Mucosa of gallbladder (tissue), 1 donor: ENCODE measurements at regions not wholly inside any gene's neighbourhood (a gene's known extent, or its start where the extent isn't known, plus 50 kb on each side); places are given as distances from the start of the nearest gene placed in this dataset.

ENCODE experiments used
- DNase-seq: peaks from one replicate; pipeline ENCODE4 v3.0.0-alpha.2; 2020; ENCODE audit warnings: low spot score
- donor health status: DM: no; HTN: no; CAD: no.

DNA sequence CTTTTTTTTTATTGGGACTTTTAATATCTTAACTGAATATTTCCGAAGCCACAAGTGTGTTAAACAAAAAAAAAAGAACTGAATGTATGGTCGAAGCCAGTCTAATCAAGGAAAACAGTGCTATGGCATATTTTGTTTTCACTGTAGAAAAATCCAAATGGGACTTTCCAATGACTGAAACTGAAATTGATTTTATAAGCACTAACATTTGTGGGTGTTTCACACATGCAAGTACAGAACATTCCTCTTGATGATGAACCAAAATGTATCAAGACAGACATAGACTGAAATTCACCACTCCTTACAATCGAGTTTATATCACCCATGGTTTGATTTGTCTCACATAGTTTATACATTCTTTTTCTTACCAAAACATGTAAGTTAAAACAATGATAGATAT, 1026.8 kb downstream of the CDH18 start:
- DNase-seq = no peak

DNA sequence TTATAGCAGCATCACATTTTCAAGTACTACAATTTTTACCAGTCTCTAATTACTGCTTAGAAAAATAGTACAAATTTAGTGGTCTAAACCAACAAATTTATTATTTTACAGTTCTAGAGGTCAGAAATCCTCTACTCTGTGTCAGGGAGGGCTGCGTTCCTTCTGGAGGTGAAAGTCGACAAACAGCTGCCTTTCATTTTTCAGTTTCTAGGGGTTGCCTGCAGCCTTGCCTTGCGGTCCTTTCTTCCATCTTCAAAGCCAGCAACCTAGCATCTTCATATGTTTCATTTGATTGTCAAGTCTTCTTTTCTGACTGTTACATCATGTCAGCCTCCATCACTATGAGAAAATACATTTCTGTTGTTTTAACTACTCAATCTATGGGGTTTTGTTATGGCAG, 1022.1 kb downstream of the CDH18 start:
- no peak for DNase-seq

DNA sequence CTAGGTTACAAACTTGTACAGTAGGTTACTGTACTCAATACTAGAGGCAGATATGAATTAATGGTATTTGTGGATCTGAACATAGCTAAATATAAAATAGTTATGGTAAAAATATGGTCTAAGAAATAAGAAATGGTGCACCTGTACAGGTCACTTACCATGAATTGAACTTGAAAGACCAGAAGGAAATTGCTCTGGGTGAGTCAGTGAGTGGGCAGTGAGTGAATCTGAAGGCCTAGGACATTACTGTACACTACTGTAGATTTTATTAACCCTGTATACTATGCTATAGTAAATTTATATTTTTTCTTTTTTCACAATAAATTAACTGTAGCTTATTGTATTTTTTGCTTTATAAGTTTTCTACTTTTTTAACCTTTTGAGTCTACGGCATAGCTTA, 1020.4 kb downstream of the CDH18 start:
- DNase-seq = no peak

DNA sequence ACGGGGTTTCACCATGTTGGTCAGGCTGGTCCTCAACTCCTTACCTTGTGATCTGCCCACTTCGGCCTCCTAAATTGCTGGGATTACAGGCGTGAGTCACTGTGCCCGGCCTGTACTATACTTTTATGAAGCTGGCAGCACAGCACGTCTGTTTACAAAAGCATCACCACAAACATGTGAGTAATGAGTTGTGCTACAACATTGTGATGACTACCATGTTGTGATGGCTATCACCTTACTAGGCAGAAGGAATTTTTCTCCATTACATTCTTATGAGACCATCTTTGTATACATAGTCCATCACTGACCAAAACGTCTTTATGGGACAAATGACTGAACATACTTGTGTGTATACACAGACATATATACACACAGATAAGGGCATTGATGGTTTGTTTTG, 1019.0 kb downstream of the CDH18 start:
- DNase-seq = no peak

DNA sequence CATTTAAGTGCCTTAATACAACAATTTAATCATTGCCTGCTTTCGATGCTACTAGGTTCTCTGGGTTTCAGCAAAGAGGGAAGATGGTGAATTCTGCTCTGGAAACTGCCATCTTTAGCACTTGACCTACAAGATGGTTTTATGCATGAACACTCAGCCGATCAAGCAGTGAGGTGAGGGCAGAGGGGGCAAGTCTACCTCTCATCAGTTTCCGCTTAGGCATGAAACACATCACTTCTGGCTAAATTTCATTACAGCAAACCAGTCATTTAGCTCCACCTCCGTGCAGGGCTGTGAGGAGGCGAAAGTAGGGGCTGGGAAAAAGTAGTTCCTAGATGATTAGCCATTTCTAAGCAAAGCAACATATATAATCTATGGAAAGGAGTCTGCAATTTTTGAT, 1018.0 kb downstream of the CDH18 start:
- no peak for DNase-seq

DNA sequence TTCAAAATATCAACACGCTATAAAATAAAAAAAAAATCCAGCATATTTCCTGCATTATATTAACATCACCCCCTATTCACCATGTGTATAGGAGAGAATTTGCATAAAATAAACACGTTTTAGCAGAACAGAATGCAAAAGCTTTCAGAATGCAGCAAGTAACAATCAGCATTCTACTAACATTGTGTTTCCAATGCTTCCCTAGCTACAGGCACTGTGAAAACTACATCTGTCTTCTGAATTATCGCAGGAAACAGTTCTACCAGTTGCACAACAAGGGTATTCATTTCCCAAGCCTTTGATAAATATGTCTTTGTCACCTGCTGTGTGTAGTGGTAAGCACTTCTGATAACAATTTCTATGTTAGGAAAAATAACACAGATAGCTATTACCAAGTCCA, 1015.8 kb downstream of the CDH18 start:
- DNase-seq = no peak

DNA sequence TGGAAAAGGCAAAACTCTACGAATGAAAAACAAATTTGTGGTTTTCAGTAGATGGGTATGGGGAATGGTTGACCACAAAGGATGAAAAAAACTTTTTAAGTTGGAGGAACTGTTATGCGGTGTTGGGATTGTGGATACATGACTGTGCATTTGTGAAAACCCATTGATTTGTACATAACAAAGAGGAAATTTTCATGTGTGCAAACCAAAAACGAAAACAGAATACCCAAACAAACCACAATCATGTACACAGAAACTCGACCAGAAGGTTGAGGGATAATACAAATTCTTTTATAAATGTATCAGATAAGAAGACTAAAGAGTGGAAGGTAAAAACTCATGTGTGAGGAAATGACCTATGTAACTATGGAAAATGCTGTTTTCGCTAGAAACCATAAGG, 1012.4 kb downstream of the CDH18 start:
- no peak for DNase-seq

DNA sequence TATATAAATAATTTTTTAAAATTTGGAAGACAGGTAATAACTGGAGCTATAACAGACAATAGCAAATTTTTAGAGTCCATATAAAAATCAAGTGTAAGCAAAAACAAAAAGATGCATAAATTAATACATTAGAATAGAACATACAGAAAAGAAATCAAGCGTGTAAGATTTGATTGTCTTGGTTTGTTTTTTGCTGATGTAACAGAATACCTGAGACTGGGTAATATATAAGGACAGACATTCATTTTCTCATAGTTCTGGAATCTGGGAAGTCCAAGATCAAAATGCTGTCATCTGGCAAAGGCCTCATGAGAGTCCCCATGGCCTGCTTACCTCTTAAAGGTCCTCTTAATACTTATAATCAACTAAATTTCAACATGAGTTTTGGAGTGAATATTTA, 1010.1 kb downstream of the CDH18 start:
- DNase-seq = no peak

DNA sequence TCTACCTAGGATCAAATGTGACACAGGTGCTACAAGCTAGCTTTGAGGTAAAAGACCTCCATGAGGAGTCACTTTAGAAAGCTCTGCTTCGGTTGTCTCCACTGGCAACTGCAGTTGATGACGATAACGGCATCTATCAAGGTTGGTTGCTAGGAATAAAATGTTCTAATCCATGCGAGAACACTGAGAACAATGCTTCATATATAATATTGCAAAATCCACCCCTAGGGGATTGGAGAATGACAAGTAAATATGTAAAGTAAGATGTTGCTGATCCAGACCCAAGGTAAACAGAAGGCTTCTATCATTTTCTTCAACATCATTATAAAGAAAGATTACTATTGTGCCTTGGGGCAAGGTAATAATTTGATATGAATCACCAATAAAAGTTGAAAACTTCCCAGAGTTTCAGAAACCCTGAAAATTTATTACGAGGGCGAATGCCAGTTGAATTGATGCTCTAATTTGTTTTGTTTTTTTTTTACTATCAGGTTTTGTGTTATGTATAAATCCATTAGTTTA, 1003.4 kb downstream of the CDH18 start:
- DNase-seq = no peak

DNA sequence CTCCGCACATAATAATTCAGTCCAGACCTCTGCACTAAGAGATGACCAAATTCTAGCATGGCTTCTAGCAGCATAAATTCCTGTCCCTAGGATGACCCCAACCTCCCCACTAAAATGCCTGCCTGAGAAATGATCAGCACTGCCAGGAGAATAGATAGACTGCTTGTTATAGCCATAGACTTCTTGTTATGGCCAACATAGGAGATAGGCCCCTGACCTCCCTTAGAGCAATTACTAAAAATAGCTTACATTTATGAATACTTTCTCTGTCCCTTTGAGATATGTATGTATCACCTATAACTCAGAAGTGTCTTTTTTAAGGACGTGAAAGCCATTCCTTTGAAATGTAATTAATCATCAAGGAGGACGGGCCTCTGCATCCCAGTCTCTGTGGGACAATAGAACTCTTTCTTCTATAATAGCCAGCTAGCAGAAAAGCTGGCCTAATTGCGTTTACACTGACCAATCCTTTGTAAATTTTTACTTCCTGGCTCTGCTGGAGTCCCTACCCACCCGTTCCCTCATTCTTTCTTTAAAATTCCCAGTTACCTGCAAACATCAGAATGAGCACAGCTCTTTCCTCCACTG, 1002.7 kb downstream of the CDH18 start:
- DNase-seq = no peak

DNA sequence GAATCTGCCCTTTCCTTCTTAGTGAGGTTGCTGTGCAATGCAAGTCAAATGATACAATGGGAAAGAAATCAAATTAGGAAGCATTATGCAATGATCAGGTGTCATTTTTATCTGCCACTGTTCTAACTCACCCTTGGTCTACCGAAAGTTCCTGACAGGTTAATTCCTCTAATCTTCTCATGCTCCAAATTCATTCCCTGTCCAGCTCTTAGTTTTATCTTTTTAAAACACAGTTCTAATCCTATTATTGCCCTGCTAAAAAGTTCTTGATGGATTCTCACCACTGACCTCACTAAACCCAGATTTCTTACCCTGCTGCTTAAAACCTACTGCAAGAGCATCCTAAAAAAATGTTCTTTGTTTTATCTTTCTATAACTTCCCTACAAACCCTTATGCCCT, 1000.9 kb downstream of the CDH18 start:
- DNase-seq = no peak

DNA sequence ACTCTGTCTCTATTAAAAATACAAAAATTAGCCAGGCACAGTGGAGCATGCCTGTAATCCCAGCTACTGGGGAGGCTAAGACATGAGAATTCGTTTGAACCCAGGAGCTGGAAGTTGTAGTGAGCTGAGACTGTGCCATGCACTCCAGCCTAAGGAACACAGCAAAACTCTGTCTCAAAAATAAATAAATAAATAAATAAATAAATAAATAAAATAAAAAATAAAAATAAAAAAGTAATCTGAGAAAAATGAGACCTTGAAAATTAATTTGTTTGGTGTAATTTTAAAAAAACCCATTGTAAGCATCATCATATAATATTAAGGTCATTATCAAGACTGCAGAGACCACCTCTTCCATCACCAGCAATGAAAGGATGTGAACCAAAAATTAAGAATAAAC, 997.1 kb downstream of the CDH18 start:
- no peak for DNase-seq

DNA sequence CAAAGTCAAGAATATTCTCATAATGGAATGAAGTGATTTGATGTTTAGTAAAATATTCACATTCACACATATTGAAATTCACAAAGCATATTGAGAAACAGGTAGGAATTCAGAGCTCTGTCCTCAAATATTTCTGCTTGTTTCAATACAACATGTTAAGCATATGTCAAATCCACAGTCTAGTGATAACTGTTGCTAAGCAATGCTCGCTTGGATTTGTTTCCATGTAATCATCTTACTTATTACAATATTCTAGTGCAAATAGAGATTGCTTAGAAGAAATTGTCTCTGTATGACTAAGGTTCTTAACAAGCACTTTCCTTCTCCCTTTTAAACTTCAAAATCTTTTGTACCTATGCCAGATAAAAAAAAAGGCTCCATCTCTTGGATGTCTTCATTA, 995.7 kb downstream of the CDH18 start:
- no peak for DNase-seq

DNA sequence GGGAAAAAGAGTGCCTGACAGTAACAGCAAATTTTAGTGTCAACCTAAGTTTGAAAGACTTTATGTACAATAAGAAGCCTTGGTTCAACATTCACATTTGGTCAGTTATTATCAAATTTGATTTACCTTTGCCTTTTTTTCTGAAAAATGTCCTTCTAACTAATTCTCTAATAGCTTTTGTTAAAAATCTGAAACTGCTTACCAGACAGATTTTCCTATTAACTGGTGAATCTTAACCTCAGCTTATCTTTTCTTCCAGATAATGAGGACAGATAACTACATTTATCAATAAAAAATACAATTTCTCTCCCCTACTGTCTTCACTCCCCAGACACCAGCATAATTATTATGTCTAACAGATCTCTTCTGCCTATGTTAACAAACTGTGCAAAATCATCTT, 988.5 kb downstream of the CDH18 start:
- no peak for DNase-seq

DNA sequence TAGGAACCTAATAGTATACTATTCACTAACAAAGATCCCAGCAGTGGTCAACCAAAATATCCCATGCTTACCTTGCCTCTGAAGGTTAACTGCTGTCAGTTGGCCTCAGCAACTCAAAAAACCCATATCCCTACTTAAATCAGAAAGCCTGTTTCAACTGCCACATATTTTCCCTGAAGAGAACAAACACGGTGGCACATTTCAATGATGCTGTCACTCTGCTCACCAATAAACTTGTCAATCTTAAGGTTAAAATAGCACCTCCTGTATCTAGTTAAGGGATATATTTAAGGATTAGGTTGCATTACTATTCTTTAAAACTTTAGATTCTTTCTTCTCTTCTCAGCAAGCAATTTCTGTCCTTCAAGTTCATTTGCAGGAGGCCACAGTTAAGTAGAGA, 986.9 kb downstream of the CDH18 start:
- no peak for DNase-seq

DNA sequence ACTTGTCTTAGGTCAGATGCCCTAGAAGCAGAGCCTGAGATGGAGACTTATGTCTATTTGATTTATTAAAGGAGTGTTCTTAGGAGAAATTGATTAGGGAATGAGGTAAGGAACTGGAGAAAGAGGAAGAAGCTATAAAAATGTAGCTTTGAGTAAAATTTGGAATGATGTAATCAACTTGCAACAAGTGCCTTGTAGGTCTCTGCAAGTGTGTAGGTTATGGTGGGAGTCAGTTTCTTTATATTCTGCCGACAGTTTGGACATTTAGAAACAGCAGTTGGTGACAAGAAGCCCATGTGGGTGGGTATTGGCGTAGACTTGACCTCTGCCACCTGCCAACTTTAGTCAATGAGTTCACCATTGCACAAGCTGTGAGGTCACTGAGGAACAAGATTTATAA, 986.5 kb downstream of the CDH18 start:
- no peak for DNase-seq

DNA sequence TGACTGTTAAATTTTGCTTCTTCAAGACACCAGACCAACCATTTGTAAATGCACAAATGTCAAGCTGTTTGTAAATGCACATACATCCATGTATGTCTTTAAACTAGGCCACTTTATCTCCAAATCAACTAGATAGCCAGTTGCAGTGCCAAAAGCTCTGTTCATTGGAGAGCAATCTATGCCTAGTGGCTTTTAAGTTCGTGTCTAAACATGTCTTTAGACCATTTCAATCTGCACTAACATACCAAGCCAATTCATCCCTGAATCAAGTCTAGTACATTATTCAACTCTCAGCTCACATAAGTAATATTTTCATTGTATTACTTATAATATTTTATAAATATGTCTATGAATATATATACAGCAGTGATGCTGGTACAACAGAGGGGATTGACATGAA, 985.9 kb downstream of the CDH18 start:
- DNase-seq = no peak

DNA sequence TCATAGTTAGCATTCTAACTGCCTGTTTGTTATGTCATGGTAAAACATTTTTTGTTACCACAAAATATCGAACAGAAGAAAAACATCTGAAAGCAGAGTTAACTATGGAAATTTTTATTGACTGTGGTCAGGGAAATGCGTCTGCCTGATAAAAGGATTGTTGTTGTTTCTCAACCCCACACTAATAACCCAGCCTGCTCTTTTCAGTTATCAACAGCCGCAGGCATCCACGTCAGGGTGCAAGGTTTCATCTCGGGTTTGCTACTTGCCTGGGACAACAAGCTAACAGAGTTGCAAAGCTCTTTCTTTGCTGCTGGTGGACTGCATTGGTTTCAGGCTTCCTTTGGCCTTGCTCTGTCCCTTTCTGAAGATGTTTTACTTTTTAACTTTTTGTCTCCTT, 969.2 kb downstream of the CDH18 start:
- DNase-seq = no peak

DNA sequence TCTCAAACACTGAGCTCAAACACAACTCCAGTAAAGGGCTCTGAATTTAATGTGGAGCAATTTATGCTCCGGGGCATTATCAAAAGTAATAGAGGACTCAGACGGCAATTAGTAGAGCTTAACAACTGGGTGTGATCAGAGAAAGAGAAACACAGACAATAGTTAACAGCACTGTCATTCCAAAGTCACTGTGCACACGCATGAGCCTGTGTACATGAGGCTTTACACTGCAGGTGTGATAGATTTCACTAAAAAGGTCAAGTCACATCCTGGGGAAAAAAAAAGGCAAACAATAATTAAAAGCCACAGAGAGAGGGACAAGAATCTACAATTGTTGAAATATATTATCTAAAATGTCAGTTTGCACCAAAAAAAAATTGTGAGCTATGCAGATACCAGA, 956.5 kb downstream of the CDH18 start:
- no peak for DNase-seq

DNA sequence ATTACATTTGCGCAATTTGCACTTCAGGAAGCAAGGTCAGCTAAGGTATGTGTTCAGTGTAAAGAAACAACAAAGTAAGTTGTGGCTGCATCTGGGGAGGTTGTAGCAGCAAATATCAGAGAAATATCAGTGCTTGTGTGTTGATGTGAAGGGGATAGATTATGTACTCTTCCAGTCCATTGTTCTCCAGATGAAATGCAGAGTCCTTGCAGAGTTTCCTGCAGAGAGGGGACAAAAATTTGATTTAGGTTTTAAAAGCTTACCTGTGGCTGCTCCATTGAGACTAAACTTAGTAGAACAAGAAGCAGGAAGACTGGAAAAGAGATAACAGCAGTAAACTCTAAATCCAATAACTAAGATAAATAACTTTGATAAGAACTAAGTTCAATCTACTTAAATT, 952.2 kb downstream of the CDH18 start:
- DNase-seq = no peak

DNA sequence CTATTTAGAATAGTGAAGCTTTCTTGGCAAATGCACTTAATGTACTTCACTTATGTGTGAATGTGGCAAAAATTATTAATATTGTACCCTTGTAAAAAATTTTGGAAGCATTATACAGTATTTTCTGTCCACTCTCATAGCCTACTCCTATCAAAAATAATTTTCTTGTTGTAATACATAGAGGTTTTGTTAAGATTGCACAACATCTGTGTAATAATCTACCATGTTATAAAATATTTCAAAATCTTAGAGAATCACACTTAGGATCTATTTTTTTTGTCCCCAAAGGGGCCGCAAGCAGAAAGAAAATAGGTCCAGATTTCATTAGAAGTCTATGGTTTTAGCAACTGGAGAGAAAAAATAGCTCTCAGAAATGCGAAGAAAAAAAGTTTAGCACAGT, 945.9 kb downstream of the CDH18 start:
- no peak for DNase-seq

DNA sequence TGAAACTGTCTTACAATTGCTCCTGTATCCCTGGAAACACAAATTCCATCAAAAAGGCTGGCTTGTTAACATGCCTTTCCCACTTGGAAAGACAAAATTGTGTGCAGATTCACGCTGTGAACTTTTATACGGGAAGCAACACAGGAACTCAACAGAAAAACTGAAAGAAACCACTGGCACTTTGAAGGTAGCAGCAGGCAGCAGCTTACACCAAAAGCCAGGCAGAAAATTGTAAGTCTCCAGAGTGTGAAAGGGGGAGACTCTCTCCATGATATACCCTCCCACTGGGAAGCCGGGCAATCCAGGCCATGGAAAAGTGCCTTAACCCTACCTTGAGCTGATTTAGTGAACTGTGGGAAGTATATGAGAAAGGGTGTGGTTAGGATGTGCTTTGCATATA, 943.7 kb downstream of the CDH18 start:
- no peak for DNase-seq

DNA sequence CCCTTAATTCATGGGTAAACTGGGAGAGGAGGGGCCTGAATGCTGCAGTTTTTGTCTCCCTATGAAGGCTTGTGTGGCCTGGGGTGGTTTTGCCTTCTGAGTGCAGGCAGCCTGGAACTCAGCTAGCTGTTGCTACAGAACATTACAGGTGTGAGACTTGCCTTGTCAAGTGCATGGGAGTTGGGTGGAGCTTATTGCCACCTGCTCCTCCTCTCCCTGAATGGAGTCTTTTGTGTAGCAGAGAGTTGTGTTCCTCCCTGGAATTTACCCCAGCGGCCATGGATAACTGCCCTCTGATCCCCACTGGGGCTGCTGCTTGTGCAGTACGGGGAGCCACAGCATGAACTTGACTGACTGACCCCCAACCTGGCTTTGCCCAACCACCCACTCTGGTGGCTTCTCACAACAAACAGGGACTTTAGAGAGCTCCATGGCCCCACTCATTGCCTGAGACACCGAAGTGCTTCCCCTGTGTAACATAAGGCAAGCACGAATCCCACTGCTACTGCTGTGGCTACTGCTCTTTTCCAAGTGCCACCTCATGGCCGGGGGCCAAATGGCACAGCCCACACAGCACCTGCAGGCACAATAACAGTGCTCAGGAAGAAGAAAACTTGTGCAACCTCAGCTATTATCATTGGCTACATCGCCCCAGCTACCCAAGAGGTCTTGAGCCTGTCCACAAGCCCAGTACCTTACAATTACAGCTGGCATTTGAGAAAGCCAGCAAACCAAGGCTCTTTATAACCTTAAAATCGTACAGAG, 942.9 kb downstream of the CDH18 start:
- DNase-seq = no peak

DNA sequence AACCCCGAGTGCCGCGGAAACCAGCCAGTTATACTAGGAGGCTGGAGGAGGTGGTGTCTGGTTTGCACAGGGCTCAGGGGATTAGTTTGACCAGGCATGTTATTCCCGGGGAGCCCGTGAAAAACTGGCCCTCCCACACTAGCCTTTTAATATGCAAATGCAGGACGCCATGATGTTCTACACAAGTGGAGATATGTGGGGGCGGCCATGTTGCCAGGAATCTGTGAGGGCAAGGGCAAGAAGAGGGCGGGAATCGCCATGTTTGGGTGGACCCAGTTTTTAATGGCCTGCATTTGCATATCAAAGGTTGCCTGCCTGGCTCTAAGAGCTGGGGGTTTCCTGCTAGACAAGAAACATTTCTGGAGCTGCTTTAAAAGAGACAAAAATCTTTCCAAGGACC, 940.7 kb downstream of the CDH18 start:
- DNase-seq = no peak
